ENCODE measurements at regions not wholly inside any gene's neighbourhood (a gene's known extent, or its start where the extent isn't known, plus 50 kb on each side); places are given as distances from the start of the nearest gene placed in this dataset.

- H3K4me1 ChIP-seq (ENCODE audit: insufficient read depth, low read length): no peaks in the 10 kb centered on the region
- no peaks in the 10 kb centered on the region for H3K36me3 ChIP-seq (replicated peaks in 1 of 2; ENCODE audit: control insufficient read depth in 1 of 2, insufficient read depth in 2 of 2, low read length in 2 of 2)
- H3K27ac ChIP-seq (ENCODE audit: extremely low read length, insufficient read depth, low read length): no peak overlapping the region
- H3K9ac ChIP-seq (ENCODE audit: insufficient read depth, low read depth, low read length): no peak overlapping the region
- no TSS peak for BruUV-seq (replicated peaks)
- DNase-seq (ENCODE audit: low spot score) (no peak), FAIRE-seq (no peak), ATAC-seq (no peak)
- in situ Hi-C loops (cut with HindIII; ENCODE audit: extremely low pct_ligation_motif_present, low pct_unique_long_range_greater_than_20kb) (no loop called here), intact Hi-C loops (cut with micrococcal nuclease; ENCODE audit: unreplicated experiment) (no loop called here)
- no peak for TF ChIP-seq ZNF441 (CRISPR knock-in tag; IDR thresholded peaks at IDR 0.05; ENCODE audit: borderline replicate concordance)
- no peak for TF ChIP-seq YEATS4 (CRISPR knock-in tag; IDR thresholded peaks at IDR 0.05; ENCODE audit: borderline replicate concordance)
- no peak overlapping the region for H2AFZ ChIP-seq (ENCODE audit: low read length)
- no peaks in the 10 kb centered on the region for H3K9me3 ChIP-seq (ENCODE audit: low read length)
- H3K79me2 ChIP-seq (ENCODE audit: insufficient read depth, low read length): no peaks in the 10 kb centered on the region
- CTCF ChIA-PET (ENCODE audit: low intra/inter-chr PET ratio, low total read pairs): no interaction called here
- H3K4me3 ChIP-seq (replicated peaks in 1 of 3; ENCODE audit: insufficient read depth in 1 of 3, low read depth in 2 of 3, low read length in 3 of 3): no peak overlapping the region
- no peaks in the 10 kb centered on the region for H4K20me1 ChIP-seq (ENCODE audit: insufficient read depth, low read length)
- POLR2A ChIA-PET: no interaction called here
- no peaks in the 10 kb centered on the region; a peak in 1 of 5 replicates for H3K27me3 ChIP-seq (ENCODE audit: control insufficient read depth in 1 of 2, insufficient read depth in 2 of 2, low read length in 2 of 2)
- no peak overlapping the region for H3K4me2 ChIP-seq (ENCODE audit: low read depth, low read length)
- WGBS (ENCODE audit: low lambda C conversion rate): 21% methylated on average over 6 of the region's 6 CpGs
Measured at GRCh38 chr4:20431543-20431951, 179.8 kb downstream of the SLIT2 start.

GRCh38 chr4:20432088-20432487 lies 180.4 kb downstream of the SLIT2 start:
- H3K9ac ChIP-seq (ENCODE audit: insufficient read depth, low read depth, low read length): no peak overlapping the region
- POLR2A ChIA-PET: no interaction called here
- FAIRE-seq: no peak
- H3K4me3 ChIP-seq (replicated peaks in 1 of 3; ENCODE audit: insufficient read depth in 1 of 3, low read depth in 2 of 3, low read length in 3 of 3): no peak overlapping the region
- TF ChIP-seq ZSCAN31 (CRISPR knock-in tag; IDR thresholded peaks at IDR 0.05; ENCODE audit: low read depth) (no peak), ZNF619 (CRISPR knock-in tag; IDR thresholded peaks at IDR 0.05) (no peak), ZNF678 (CRISPR knock-in tag; IDR thresholded peaks at IDR 0.05) (no peak), ZNF282 (IDR thresholded peaks at IDR 0.05; ENCODE audit: partially characterized antibody) (no peak), CBX2 (IDR thresholded peaks at IDR 0.05; ENCODE audit: low read depth, low read length) (no peak), CBX2 (CRISPR knock-in tag; IDR thresholded peaks at IDR 0.05; ENCODE audit: low read depth) (no peak), ZFAT (CRISPR knock-in tag; conservative IDR thresholded peaks at IDR 0.05) (no peak), ZNF556 (CRISPR knock-in tag; IDR thresholded peaks at IDR 0.05; ENCODE audit: borderline replicate concordance) (no peak), HINFP (CRISPR knock-in tag; IDR thresholded peaks at IDR 0.05; ENCODE audit: low read depth) (no peak), NR0B2 (CRISPR knock-in tag; IDR thresholded peaks at IDR 0.05) (no peak), TMF1 (CRISPR knock-in tag; IDR thresholded peaks at IDR 0.05; ENCODE audit: low read depth) (no peak), RARG (CRISPR knock-in tag; IDR thresholded peaks at IDR 0.05; ENCODE audit: low read depth) (no peak), PLRG1 (conservative IDR thresholded peaks at IDR 0.05) (no peak), HBP1 (CRISPR knock-in tag; IDR thresholded peaks at IDR 0.05; ENCODE audit: low read depth) (no peak)
- H3K4me1 ChIP-seq (ENCODE audit: insufficient read depth, low read length): no peaks in the 10 kb centered on the region
- DNase-seq (ENCODE audit: low spot score): no peak
- CTCF ChIA-PET (ENCODE audit: low intra/inter-chr PET ratio, low total read pairs): no interaction called here
- intact Hi-C loops (cut with micrococcal nuclease; ENCODE audit: unreplicated experiment): no loop called here
- BruUV-seq (replicated peaks): no TSS peak
- no peaks in the 10 kb centered on the region for H3K79me2 ChIP-seq (ENCODE audit: insufficient read depth, low read length)
- 4% methylated on average over 5 of the region's 5 CpGs for WGBS (ENCODE audit: low lambda C conversion rate)
- H3K27ac ChIP-seq (ENCODE audit: extremely low read length, insufficient read depth, low read length): no peak overlapping the region
- H3K9me3 ChIP-seq (ENCODE audit: low read length): no peaks in the 10 kb centered on the region
- H3K27me3 ChIP-seq (ENCODE audit: control insufficient read depth in 1 of 2, insufficient read depth in 2 of 2, low read length in 2 of 2): no peaks in the 10 kb centered on the region; a peak in 1 of 5 replicates
- no peaks in the 10 kb centered on the region for H4K20me1 ChIP-seq (ENCODE audit: insufficient read depth, low read length)
- no peak overlapping the region for H3K4me2 ChIP-seq (ENCODE audit: low read depth, low read length)
- H3K36me3 ChIP-seq (replicated peaks in 1 of 2; ENCODE audit: control insufficient read depth in 1 of 2, insufficient read depth in 2 of 2, low read length in 2 of 2): no peaks in the 10 kb centered on the region
- no peak overlapping the region for H2AFZ ChIP-seq (ENCODE audit: low read length)
- in situ Hi-C loops (cut with HindIII; ENCODE audit: extremely low pct_ligation_motif_present, low pct_unique_long_range_greater_than_20kb): no loop called here
- no peak for ATAC-seq
